ENCODE measurements at regions not wholly inside any gene's neighbourhood (a gene's known extent, or its start where the extent isn't known, plus 50 kb on each side); places are given as distances from the start of the nearest gene placed in this dataset.
"Not testable (repeated sequence)": the region's sequence is repeated elsewhere in the genome, so short reads cannot be mapped to it uniquely, and the experiment has no call there.

- DNase-seq (ENCODE audit: low spot score) = no peak
These were observed 68.8 kb downstream of the SSX7 start for GRCh38 chrX:52585892-52586291.

- no peak for DNase-seq (ENCODE audit: low spot score)
These were observed 60.8 kb upstream of the XAGE1B start for GRCh38 chrX:52577464-52578173.

- no peak for DNase-seq (ENCODE audit: low spot score)
These were observed 60.1 kb upstream of the XAGE1B start for GRCh38 chrX:52576946-52577345.

GRCh38 chrX:52576474-52576873, 59.6 kb upstream of the XAGE1B start:
- no peak for DNase-seq (ENCODE audit: low spot score)

- DNase-seq (ENCODE audit: low spot score) = peak; percentile 49
These were observed 57.8 kb upstream of the XAGE1B start for GRCh38 chrX:52574416-52575275.

GRCh38 chrX:52568146-52568545, 51.3 kb upstream of the XAGE1B start:
- DNase-seq (ENCODE audit: low spot score) = not testable (repeated sequence)
